MM.1S (cell line): ENCODE measurements at regions not wholly inside any gene's neighbourhood (a gene's known extent, or its start where the extent isn't known, plus 50 kb on each side); places are given as distances from the start of the nearest gene placed in this dataset.
"Not testable (repeated sequence)": the region's sequence is repeated elsewhere in the genome, so short reads cannot be mapped to it uniquely, and the experiment has no call there.

Source experiments
- DNase-seq: peaks from one replicate; pipeline ENCODE4 v3.0.0-alpha.2; 2015
- H2AFZ ChIP-seq: fragments of 300-600 bp; sonication (generic); 2 replicates; pipeline ENCODE4 v1.6.0; 2016; ENCODE audit warnings: antibody characterized with exemption, low read length
- H3F3A ChIP-seq: fragments of 300-600 bp; sonication (generic); 2 replicates; pipeline ENCODE4 v1.6.1; 2016; ENCODE audit warnings: mild to moderate bottlenecking, antibody characterized with exemption, low read length, moderate library complexity, mixed read lengths; ENCODE audit not compliant: insufficient read depth
- H3K27ac ChIP-seq: fragments of 300-600 bp; sonication (generic); 2 replicates; pipeline ENCODE4 v1.5.1; 2016; ENCODE audit warnings: mild to moderate bottlenecking, low read length
- H3K27me3 ChIP-seq: fragments of 300-600 bp; sonication (generic); replicated peaks from 2 replicates; pipeline ENCODE4 v1.6.0; 2016; ENCODE audit warnings: low read length; ENCODE audit not compliant: insufficient read depth
- H3K36me3 ChIP-seq: fragments of 300-600 bp; sonication (generic); replicated peaks from 2 replicates; pipeline ENCODE4 v1.6.1; 2016; ENCODE audit warnings: mild to moderate bottlenecking, low read length, mixed read lengths; ENCODE audit not compliant: insufficient read depth
- H3K4me1 ChIP-seq: fragments of 300-600 bp; sonication (generic); 2 replicates; pipeline ENCODE4 v1.6.1; 2016; ENCODE audit warnings: low read length, mixed read lengths
- H3K4me2 ChIP-seq: fragments of 300-600 bp; sonication (generic); 2 replicates; pipeline ENCODE4 v1.6.0; 2016; ENCODE audit warnings: low read depth, low read length
- H3K4me3 ChIP-seq: fragments of 300-600 bp; sonication (generic); 2 replicates; pipeline ENCODE4 v1.5.1; 2016; ENCODE audit warnings: low read length, mixed read lengths
- H3K79me2 ChIP-seq: fragments of 300-600 bp; sonication (generic); 2 replicates; pipeline ENCODE4 v1.6.1; 2016; ENCODE audit warnings: mixed run types, low read length, mixed read lengths
- H3K9ac ChIP-seq: fragments of 300-600 bp; sonication (generic); 2 replicates; pipeline ENCODE4 v1.6.1; 2016; ENCODE audit warnings: low read length, mixed read lengths
- H3K9me2 ChIP-seq: fragments of 300-600 bp; sonication (generic); replicated peaks from 2 replicates; pipeline ENCODE4 v1.6.1; 2016; ENCODE audit warnings: mild to moderate bottlenecking, low read length, mixed read lengths; ENCODE audit not compliant: insufficient read depth
- H3K9me3 ChIP-seq: fragments of 300-600 bp; sonication (generic); replicated peaks from 2 replicates; pipeline ENCODE4 v1.6.1; 2016; ENCODE audit warnings: mild to moderate bottlenecking, low read length, mixed read lengths; ENCODE audit not compliant: insufficient read depth
- H4K20me1 ChIP-seq: fragments of 300-600 bp; sonication (generic); 2 replicates; pipeline ENCODE4 v1.6.1; 2016; ENCODE audit warnings: mild to moderate bottlenecking, low read length, moderate library complexity, mixed read lengths; ENCODE audit not compliant: insufficient read depth
- EZH2 ChIP-seq: fragments of 300-600 bp; sonication (generic); optimal IDR thresholded peaks from 2 replicates; pipeline ENCODE3; 2017; ENCODE audit warnings: low read depth, mild to moderate bottlenecking, antibody characterized with exemption, low read length, mixed read lengths
- EZH2phosphoT487 ChIP-seq: fragments of 300-600 bp; sonication (generic); IDR thresholded peaks from 2 replicates; pipeline ENCODE4 v1.6.1; 2018; ENCODE audit warnings: antibody characterized with exemption, low read length
- TF ChIP-seq, protein P1 (sequence below): fragments of 300-600 bp; sonication (generic); IDR thresholded peaks from 2 replicates; pipeline ENCODE4 v1.5.1; 2016; ENCODE audit warnings: antibody characterized with exemption, low read length, mixed read lengths

DNA sequence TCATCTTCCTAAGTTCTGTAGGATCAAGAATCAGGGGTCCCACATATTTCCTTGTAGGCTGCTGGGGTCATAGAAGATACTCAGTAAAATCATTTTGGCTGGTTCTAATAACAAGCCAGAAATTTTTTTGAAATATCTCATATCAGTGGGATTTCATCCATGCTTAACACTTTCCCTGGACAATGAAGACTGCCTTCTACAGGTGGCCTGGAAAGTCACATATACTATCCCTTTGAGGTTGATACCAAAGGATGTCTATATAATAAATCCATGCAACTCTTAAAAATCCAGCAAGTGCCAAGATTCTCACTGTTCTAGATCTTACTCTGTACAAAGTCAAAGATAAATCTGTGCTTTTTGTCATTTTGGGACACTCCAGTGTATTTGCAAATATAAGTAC lies 225.8 kb upstream of the NEBL start:
- Histone ChIP-seq H3K4me3 (no peak overlapping the region), H3K27ac (no peak overlapping the region), H3K9me3 (no peaks in the 10 kb centered on the region), H3F3A (no peaks in the 10 kb centered on the region), H4K20me1 (no peaks in the 10 kb centered on the region), H3K9ac (no peak overlapping the region), H3K4me1 (no peaks in the 10 kb centered on the region), H3K9me2 (no peaks in the 10 kb centered on the region), H2AFZ (no peak overlapping the region), H3K79me2 (no peaks in the 10 kb centered on the region), H3K4me2 (no peak overlapping the region), H3K36me3 (no peaks in the 10 kb centered on the region), H3K27me3 (no peaks in the 10 kb centered on the region)
- TF ChIP-seq, protein P1, sequence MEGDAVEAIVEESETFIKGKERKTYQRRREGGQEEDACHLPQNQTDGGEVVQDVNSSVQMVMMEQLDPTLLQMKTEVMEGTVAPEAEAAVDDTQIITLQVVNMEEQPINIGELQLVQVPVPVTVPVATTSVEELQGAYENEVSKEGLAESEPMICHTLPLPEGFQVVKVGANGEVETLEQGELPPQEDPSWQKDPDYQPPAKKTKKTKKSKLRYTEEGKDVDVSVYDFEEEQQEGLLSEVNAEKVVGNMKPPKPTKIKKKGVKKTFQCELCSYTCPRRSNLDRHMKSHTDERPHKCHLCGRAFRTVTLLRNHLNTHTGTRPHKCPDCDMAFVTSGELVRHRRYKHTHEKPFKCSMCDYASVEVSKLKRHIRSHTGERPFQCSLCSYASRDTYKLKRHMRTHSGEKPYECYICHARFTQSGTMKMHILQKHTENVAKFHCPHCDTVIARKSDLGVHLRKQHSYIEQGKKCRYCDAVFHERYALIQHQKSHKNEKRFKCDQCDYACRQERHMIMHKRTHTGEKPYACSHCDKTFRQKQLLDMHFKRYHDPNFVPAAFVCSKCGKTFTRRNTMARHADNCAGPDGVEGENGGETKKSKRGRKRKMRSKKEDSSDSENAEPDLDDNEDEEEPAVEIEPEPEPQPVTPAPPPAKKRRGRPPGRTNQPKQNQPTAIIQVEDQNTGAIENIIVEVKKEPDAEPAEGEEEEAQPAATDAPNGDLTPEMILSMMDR: no peak
- TF ChIP-seq EZH2: no peak
- TF ChIP-seq EZH2phosphoT487: no peak
- no peak for DNase-seq

DNA sequence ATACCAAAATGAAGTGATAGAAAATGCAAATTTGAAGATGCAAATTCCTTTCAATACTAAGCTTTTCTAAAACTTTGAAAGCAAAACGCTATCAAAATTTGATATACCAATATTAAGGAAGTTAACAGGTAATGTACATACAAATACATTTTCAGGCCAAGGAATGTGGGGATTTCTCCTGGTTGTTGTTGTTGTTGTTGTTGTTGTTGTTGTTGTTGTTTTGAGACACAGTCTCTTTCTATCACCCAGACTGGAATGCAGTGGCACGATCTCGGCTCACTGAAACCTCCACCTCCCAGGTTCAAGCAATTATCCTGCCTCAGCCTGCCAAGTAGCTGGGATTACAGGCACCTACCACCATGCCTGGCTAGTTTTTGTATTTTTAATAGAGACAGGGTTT lies 224.7 kb upstream of the NEBL start:
- not testable (repeated sequence) for H3K9ac ChIP-seq, H3K4me3 ChIP-seq, H3K4me2 ChIP-seq, H3K36me3 ChIP-seq, H3K27ac ChIP-seq, H3K4me1 ChIP-seq, DNase-seq, H3K79me2 ChIP-seq, H2AFZ ChIP-seq, H4K20me1 ChIP-seq, H3K9me2 ChIP-seq, H3F3A ChIP-seq, H3K9me3 ChIP-seq, H3K27me3 ChIP-seq

DNA sequence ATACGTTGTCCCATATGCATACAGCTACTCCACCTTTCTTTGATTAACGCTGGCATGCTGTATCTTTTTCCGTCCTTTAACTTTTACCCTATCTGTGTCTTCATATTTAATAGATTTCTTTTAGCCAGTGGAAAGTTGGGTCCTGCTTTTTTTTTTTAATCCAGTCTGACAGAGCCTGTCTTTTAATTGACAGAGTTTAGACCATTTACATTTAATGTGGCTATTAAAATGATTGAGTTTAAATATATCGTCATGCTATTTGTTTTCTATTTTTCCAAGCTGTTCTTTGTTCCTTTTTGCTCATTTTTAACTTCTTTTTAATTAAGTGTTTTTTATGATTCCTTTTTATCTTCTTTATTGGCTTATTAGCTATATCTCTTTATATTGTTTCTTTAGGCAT lies 217.6 kb upstream of the NEBL start:
- Histone ChIP-seq H3K79me2 (no peaks in the 10 kb centered on the region), H3K9me2 (no peaks in the 10 kb centered on the region), H3K4me1 (no peaks in the 10 kb centered on the region), H3K4me2 (no peak overlapping the region), H3K36me3 (no peaks in the 10 kb centered on the region), H3K4me3 (no peak overlapping the region), H3K27ac (no peak overlapping the region), H4K20me1 (no peaks in the 10 kb centered on the region), H2AFZ (no peak overlapping the region), H3K9me3 (no peaks in the 10 kb centered on the region), H3K9ac (no peak overlapping the region), H3K27me3 (no peaks in the 10 kb centered on the region), H3F3A (no peaks in the 10 kb centered on the region)
- DNase-seq: no peak
- no peak for TF ChIP-seq EZH2phosphoT487
- TF ChIP-seq EZH2: no peak
- TF ChIP-seq, protein P1: no peak

DNA sequence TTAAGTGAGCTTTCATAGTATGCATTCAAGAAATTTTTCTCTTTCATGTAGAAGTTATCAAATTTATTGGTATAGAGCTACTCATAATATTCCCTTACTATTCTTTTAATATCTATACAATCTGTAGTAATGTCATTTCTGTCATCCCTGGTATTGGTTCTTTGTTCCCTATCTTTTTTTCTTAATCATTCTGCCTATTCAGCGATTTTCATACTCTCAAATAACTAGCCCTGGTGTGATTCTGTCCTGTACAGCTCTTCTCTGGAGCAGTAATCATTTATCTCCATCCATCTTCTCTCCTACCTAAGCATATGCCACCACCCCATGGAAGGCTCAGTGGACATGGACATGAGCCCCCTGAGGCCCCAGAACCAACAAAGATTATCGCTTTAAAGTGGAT lies 213.2 kb upstream of the NEBL start:
- H3K4me3 ChIP-seq: no peak overlapping the region
- no peak for DNase-seq
- H3F3A ChIP-seq: no peaks in the 10 kb centered on the region
- H3K9ac ChIP-seq: no peak overlapping the region
- no peaks in the 10 kb centered on the region for H3K9me3 ChIP-seq
- H2AFZ ChIP-seq: no peak overlapping the region
- H3K27me3 ChIP-seq: no peaks in the 10 kb centered on the region
- H3K4me1 ChIP-seq: no peaks in the 10 kb centered on the region
- no peak overlapping the region for H3K27ac ChIP-seq
- no peaks in the 10 kb centered on the region for H3K36me3 ChIP-seq
- TF ChIP-seq, protein P1: no peak
- no peak for TF ChIP-seq EZH2phosphoT487
- no peak for TF ChIP-seq EZH2
- H3K9me2 ChIP-seq: no peaks in the 10 kb centered on the region
- H4K20me1 ChIP-seq: no peaks in the 10 kb centered on the region
- no peak overlapping the region for H3K4me2 ChIP-seq
- H3K79me2 ChIP-seq: no peaks in the 10 kb centered on the region

DNA sequence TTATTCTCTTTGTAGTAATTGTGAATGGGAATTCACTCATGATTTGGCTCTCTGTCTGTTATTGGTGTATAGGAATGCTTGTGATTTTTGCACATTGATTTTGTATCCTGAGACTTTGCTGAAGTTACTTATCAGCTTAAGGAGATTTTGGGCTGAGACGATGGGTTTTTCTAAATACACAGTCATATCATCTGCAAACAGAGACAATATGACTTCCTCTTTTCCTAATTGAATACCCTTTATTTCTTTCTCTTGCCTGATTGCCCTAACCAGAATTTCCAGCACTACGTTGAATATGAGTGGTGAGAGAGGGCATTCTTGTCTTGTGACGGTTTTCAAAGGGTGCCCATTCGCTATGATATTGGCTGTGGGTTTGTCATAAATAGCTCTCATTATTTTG lies 209.8 kb upstream of the NEBL start:
- not testable (repeated sequence) for H4K20me1 ChIP-seq, H3K4me3 ChIP-seq, H2AFZ ChIP-seq, H3K36me3 ChIP-seq, H3K4me1 ChIP-seq, H3K27me3 ChIP-seq, DNase-seq, H3K27ac ChIP-seq, H3F3A ChIP-seq, H3K9me2 ChIP-seq, H3K9ac ChIP-seq, H3K79me2 ChIP-seq, H3K9me3 ChIP-seq, H3K4me2 ChIP-seq

DNA sequence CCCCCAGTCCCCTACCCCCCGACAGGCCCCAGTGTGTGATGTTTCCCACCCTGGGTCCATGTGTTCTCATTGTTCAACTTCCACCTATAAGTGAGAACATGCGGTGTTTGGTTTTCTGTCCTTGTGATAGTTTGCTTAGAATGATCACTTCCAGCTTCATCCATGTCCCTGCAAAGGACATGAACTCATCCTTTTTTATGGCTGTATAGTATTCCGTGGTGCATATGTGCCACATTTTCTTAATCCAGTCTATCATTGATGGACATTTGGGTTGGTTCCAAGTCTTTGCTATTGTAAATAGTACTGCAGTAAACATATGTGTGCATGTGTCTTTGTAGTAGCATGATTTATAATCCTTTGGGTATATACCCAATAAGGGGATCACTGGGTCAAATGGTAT lies 208.2 kb upstream of the NEBL start:
- H3K9me3 ChIP-seq, H3F3A ChIP-seq, H3K79me2 ChIP-seq, H3K36me3 ChIP-seq, H3K4me2 ChIP-seq, H3K4me1 ChIP-seq, H3K9ac ChIP-seq, H3K9me2 ChIP-seq, H3K27me3 ChIP-seq, DNase-seq, H3K27ac ChIP-seq, H2AFZ ChIP-seq, H3K4me3 ChIP-seq, H4K20me1 ChIP-seq: not testable (repeated sequence)
